Omental fat pad (tissue), 3 donors: ENCODE measurements at regions not wholly inside any gene's neighbourhood (a gene's known extent, or its start where the extent isn't known, plus 50 kb on each side); places are given as distances from the start of the nearest gene placed in this dataset.

Source experiments
- ATAC-seq: fragments of 150-250 bp; one replicate; pipeline ENCODE4 v1.9.1; 2016; ENCODE audit warnings: mild to moderate bottlenecking, moderate library complexity; ENCODE audit not compliant: low FRiP score
- DNase-seq: peaks from one replicate; pipeline ENCODE4 v3.0.0-alpha.2; 2019; ENCODE audit warnings: low spot score
- CTCF ChIP-seq, 3 donors: fragments of 450-650 bp; IDR thresholded peaks; one replicate each; pipeline ENCODE4 v1.5.1; 2016 to 2017; ENCODE audit warnings: antibody characterized with exemption in 3 of 3, mild to moderate bottlenecking in 3 of 3, moderate library complexity in 2 of 3

GRCh38 chr11:19587979-19588378 lies 124.7 kb upstream of the NAV2 start:
- no peak for TF ChIP-seq CTCF (IDR thresholded peaks at IDR 0.05)
- DNase-seq = no peak
- no peak for ATAC-seq

- no peak for ATAC-seq
- DNase-seq = no peak
- TF ChIP-seq CTCF (IDR thresholded peaks at IDR 0.05) = no peak
Observed at GRCh38 chr11:19580646-19581045, 132.0 kb upstream of the NAV2 start.

- no peak for TF ChIP-seq CTCF (IDR thresholded peaks at IDR 0.05)
- ATAC-seq = no peak
- no peak for DNase-seq
Observed at GRCh38 chr11:19579957-19580356, 132.7 kb upstream of the NAV2 start.

GRCh38 chr11:19578871-19579270 lies 133.8 kb upstream of the NAV2 start:
- ATAC-seq = no peak
- DNase-seq = no peak
- no peak for TF ChIP-seq CTCF (IDR thresholded peaks at IDR 0.05)

GRCh38 chr11:19577976-19578619 lies 134.5 kb upstream of the NAV2 start:
- TF ChIP-seq CTCF (IDR thresholded peaks at IDR 0.05) = no peak
- ATAC-seq (peak; percentile 51), DNase-seq (no peak)

GRCh38 chr11:19577391-19577975 lies 135.2 kb upstream of the NAV2 start:
- ATAC-seq (peak; percentile 10), DNase-seq (no peak)
- TF ChIP-seq CTCF (IDR thresholded peaks at IDR 0.05) = no peak

- ATAC-seq (no peak), DNase-seq (no peak)
- TF ChIP-seq CTCF (IDR thresholded peaks at IDR 0.05) = no peak
Observed at GRCh38 chr11:19576903-19577302, 135.7 kb upstream of the NAV2 start.
